ENCODE measurements at regions not wholly inside any gene's neighbourhood (a gene's known extent, or its start where the extent isn't known, plus 50 kb on each side); places are given as distances from the start of the nearest gene placed in this dataset.
"Not testable (repeated sequence)": the region's sequence is repeated elsewhere in the genome, so short reads cannot be mapped to it uniquely, and the experiment has no call there.

GRCh38 chr5:176061660-176062059 lies 93.5 kb upstream of the THOC3 start:
- not testable (repeated sequence) for TF ChIP-seq CTCF (conservative IDR thresholded peaks at IDR 0.05; ENCODE audit: low read depth, low read length); EZH2 (IDR thresholded peaks at IDR 0.05; ENCODE audit: low read length, unreplicated experiment)

Data from PC-3 (cell line).